ENCODE measurements at regions not wholly inside any gene's neighbourhood (a gene's known extent, or its start where the extent isn't known, plus 50 kb on each side); places are given as distances from the start of the nearest gene placed in this dataset.

DNA sequence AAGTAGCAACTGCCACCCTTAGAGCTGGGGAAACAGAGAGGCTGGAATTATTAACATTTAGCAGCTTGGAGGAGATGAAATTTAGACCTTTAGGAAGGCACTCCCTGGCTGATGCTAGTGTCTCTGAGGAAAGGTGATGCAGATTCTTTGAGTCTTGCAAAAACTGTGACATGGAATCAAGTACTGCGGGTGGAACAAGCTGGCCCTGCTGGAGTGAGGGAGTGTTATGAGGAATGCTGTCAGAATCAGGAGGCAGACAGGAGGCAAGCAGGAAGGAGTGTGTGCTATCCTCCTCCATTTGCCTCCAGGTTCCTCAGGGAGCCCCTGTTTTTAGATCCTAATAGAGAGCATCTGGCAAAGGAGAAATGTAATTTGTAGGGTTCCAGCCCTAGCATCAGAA lies 391.7 kb upstream of the PITX2 start:
- Histone ChIP-seq H3K4me1 (peaks cover 43% of the 10 kb centered on the region), H3K4me3 (no peak overlapping the region), H3K27ac (no peak overlapping the region), H3K36me3 (no peaks in the 10 kb centered on the region), H3K9me3 (replicated peaks) (no peaks in the 10 kb centered on the region), H3K27me3 (no peaks in the 10 kb centered on the region)
- DNase-seq, result no peak

DNA sequence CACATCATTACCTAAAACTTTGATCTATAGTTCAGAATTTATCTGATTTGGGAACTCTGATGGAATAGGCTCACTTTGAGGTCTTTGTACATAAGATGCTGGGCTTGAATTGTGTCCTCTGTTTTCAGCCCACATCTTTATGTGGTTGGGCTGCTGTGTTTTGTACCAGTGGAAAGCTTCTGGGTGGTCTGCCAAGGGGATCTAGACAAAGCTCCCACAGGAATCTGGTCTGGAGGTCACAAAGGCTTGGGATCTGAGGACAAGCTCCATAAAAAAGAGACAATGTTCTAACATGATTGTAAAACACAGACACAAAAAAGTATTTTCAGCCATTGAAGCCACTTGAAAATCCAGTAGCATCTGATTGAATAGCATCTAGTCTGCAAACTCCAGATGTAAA lies 393.5 kb upstream of the PITX2 start:
- Histone ChIP-seq H3K4me3 (no peak overlapping the region), H3K9me3 (replicated peaks) (no peaks in the 10 kb centered on the region), H3K27ac (peak overlapping the region; percentile 40), H3K36me3 (no peaks in the 10 kb centered on the region), H3K4me1 (peaks cover 43% of the 10 kb centered on the region), H3K27me3 (no peaks in the 10 kb centered on the region)
- DNase-seq, result peak; percentile 89 to 93

DNA sequence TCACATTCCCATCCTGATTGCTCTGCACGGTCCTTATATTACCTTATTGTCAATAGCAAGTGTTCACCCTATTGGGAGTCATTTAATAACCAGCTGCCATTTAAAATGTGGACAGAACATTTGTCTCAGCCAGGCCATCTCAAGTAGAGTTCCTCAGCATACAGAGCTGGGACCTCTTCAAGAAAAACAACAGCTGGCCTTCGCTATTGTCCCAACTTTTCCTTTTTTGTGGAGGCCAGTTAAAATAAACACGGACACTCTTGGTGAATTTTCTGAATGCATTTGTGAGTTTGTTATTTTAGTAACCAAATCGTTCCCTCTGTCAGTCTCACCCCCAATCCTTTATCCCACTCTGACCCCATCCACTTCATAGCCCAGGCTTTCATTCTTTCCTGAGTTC lies 395.3 kb upstream of the PITX2 start:
- 0 out of 2 replicates have a peak, but pooled peaks cover 3% of the 10 kb centered on the region for H3K9me3 ChIP-seq (replicated peaks)
- H3K4me1 ChIP-seq, result peaks cover 43% of the 10 kb centered on the region
- DNase-seq, result peak; percentile 76 to 94
- no peaks in the 10 kb centered on the region for H3K27me3 ChIP-seq
- peak overlapping the region; percentile 68 for H3K27ac ChIP-seq
- no peaks in the 10 kb centered on the region for H3K36me3 ChIP-seq
- no peak overlapping the region for H3K4me3 ChIP-seq

DNA sequence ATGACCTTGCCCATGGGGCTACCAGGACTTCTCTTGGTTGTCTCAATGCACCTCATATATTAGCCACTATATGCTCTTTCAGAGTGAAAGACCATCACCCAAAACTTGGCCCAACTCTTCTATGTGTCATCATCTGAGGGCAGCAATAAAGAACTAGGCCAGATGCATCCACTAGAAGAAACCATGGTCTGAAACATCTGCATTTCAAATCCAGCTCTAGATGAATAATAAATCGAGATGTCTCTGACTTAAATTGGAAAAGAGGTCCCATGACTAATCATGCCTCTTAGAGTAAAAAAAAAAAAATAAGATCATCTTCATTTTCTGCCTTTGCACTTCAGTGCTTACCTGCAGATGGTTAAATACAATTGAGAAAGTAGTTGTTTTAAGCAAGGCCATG lies 397.6 kb upstream of the PITX2 start:
- no peak overlapping the region for H3K27ac ChIP-seq
- no peaks in the 10 kb centered on the region for H3K27me3 ChIP-seq
- H3K36me3 ChIP-seq, result no peaks in the 10 kb centered on the region
- H3K4me3 ChIP-seq, result no peak overlapping the region
- no peak for DNase-seq
- 0 out of 2 replicates have a peak, but pooled peaks cover 3% of the 10 kb centered on the region for H3K9me3 ChIP-seq (replicated peaks)
- peaks cover 37% of the 10 kb centered on the region for H3K4me1 ChIP-seq

DNA sequence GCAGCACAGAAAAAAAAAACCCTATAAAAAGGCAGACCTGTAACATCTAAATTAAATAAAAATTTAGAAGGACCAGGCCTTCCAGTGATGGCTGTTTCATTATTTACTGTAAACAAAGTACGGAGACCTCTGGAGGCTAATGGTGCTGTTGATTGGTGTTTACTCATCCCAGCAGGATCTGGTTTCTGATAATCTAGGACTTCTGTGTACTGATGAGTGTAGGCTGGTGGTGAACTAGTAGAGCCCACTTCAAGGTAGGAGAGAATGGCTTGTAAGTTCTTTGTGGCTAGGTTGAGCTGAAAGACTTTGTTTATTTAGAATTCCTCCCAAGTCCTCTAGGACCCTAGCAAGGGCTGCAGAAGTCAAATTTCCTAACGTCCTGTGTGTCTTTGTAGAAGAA lies 398.1 kb upstream of the PITX2 start:
- peaks cover 32% of the 10 kb centered on the region for H3K4me1 ChIP-seq
- DNase-seq, result no peak
- H3K27ac ChIP-seq, result no peak overlapping the region
- H3K36me3 ChIP-seq, result no peaks in the 10 kb centered on the region
- H3K4me3 ChIP-seq, result no peak overlapping the region
- no peaks in the 10 kb centered on the region for H3K27me3 ChIP-seq
- 0 out of 2 replicates have a peak, but pooled peaks cover 3% of the 10 kb centered on the region for H3K9me3 ChIP-seq (replicated peaks)

DNA sequence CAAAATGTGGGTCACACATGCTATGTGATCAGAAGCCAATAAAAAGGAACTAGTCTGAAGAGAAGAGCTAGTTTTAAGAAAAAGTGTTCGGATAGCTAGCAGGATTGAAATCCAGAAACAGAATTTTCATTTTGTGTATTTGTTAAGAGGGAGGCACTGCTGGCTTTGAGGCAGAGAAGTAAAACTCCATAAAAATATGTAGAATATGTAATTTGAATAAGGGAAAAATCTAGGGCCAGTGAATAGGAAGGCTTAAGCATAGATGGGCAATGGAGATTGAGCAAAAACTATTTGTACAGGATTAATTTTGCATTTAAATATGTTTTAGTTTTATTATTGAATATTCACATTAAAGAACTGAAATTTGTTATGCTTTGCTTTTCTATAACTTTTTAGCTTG lies 399.9 kb upstream of the PITX2 start:
- no peaks in the 10 kb centered on the region for H3K36me3 ChIP-seq
- no peaks in the 10 kb centered on the region for H3K27me3 ChIP-seq
- no peak for DNase-seq
- no peak overlapping the region for H3K4me3 ChIP-seq
- 0 out of 2 replicates have a peak, but pooled peaks cover 3% of the 10 kb centered on the region for H3K9me3 ChIP-seq (replicated peaks)
- H3K4me1 ChIP-seq, result peaks cover 18% of the 10 kb centered on the region
- H3K27ac ChIP-seq, result no peak overlapping the region

DNA sequence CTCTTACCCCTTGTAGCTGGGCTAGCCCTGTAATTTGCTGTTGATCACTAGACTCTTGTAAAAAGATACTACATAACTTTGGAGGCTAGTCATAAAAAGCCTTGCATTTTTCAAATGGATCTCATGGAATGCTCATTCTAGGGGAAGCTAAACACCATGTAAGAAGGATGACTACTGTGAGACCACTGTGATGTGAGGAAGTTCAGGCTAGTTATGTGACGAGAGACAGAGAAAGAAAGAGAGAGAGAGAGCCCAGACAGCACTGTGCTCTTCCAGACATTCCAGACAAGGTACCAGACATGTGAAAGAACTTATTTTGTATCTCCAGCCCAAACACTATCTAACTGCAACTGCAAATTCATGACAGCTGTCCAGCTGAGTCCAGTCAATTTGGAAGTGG lies 404.6 kb upstream of the PITX2 start:
- no peaks in the 10 kb centered on the region for H3K9me3 ChIP-seq (replicated peaks)
- H3K4me3 ChIP-seq, result no peak overlapping the region
- H3K36me3 ChIP-seq, result no peaks in the 10 kb centered on the region
- DNase-seq, result no peak
- no peaks in the 10 kb centered on the region for H3K27me3 ChIP-seq
- H3K4me1 ChIP-seq, result peaks cover 4% of the 10 kb centered on the region; the same call in 1 of the 2 replicates
- H3K27ac ChIP-seq, result no peak overlapping the region

DNA sequence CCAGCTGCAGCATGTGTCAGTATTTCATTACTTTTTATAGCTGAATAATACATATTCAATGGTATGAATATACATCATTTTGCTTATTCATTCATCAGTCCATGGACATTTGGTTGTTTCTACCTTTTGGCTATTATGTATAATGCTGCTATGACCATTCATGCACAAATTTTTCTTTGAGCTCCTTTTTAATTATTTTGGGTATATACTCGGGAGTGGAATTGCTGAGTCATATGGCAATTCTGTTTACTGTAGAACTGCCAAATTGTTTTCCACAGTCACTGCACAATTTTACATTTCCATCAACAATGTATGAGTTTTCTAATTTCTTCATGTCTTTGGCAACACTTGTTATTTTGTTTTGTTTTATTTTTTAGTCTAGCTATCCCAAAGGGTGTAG lies 405.9 kb upstream of the PITX2 start:
- Histone ChIP-seq H3K36me3 (no peaks in the 10 kb centered on the region), H3K9me3 (replicated peaks) (no peaks in the 10 kb centered on the region), H3K27ac (no peak overlapping the region), H3K27me3 (no peaks in the 10 kb centered on the region), H3K4me3 (no peak overlapping the region), H3K4me1 (peaks cover 4% of the 10 kb centered on the region; the same call in 1 of the 2 replicates)
- DNase-seq, result no peak

DNA sequence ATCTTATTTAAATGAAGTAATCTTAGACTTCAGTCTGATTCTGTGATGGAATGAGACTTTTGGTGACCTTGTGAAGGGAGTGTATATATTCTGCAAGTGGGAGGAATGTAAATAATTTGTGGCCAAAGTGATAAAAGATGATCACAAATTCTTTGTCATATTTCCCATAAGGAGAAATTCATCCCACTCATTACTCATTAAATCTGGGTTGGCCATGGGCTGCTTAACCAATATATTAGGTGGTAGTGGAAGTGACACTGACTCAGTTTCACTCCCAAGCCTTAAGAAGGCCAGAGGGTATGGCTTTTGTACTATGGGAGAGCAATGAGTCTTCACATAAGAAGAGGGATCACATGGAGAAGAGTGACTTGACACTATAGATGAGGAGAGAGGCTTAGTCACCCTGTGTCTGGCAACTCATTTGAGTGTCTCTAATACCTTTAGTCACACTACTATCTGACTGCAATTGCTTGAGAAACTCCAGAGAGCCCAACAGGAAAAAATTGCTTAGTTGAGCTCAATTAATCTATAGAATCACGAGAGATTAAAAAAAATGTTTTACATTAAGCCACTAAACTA lies 408.2 kb upstream of the PITX2 start:
- Histone ChIP-seq H3K4me3 (no peak overlapping the region), H3K9me3 (replicated peaks) (no peaks in the 10 kb centered on the region), H3K27me3 (no peaks in the 10 kb centered on the region), H3K27ac (no peak overlapping the region), H3K36me3 (no peaks in the 10 kb centered on the region), H3K4me1 (peaks cover 4% of the 10 kb centered on the region; the same call in 1 of the 2 replicates)
- DNase-seq, result no peak

DNA sequence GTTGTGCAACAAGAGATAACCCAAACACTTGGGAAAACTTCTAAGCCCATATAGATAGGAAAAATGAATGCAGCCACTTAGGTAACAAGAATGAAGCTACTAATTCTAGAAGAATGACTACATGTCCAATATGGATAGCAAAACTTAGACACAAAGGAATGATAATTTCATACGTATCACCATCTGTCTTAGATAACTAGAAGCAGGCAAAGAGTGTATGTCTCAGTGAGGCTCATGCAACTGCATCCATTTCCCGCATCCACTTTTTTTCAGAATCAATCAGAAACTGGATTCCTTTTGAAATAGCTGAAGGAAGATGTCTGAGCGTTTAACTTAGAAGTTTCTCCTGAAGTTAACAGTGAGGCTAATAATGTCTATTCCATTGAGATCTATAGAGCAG lies 408.7 kb upstream of the PITX2 start:
- Histone ChIP-seq H3K4me3 (no peak overlapping the region), H3K27me3 (no peaks in the 10 kb centered on the region), H3K27ac (no peak overlapping the region), H3K9me3 (replicated peaks) (no peaks in the 10 kb centered on the region), H3K36me3 (no peaks in the 10 kb centered on the region), H3K4me1 (peaks cover 4% of the 10 kb centered on the region; the same call in 1 of the 2 replicates)
- no peak for DNase-seq

DNA sequence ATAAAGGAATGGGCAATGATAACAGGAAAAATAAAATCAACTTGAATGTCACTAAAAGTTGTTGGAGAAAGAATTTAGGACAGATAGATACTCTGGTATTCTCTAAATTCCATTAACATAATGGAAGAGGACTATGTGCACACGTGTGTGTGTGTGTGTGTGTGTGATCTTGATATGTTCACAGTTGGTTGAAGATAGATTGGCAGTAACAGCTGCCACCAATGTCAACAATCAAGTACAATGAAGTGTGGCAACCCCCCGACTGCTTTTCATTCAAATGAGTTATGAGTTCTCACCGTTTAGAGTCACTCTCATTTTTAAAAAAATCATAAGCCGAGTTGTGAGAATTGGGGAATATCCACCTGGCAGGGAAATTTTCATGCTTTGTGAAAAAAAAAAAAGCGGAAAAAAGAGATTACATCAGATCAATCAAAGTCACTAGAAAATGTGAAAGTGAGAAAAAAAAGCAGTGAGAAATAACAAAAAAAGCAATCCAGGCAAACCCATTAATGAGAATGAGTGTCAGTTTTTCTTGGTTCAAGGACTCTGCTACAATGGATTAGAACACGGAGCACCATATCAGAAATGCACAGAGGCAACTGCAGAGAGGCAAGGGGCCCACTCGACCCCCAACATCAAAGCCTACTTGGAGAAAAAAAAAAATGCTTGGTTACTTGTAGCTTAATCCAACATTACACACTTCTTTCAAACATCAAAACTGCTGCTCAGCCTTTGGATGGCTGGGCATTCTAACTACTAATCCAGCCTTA lies 414.9 kb upstream of the PITX2 start:
- H3K27me3 ChIP-seq, result no peaks in the 10 kb centered on the region
- H3K9me3 ChIP-seq (replicated peaks), result peaks cover 2% of the 10 kb centered on the region; the same call in 1 of the 2 replicates
- peak; percentile 83 to 92 for DNase-seq
- peak overlapping the region; percentile 75 for H3K27ac ChIP-seq
- peaks cover 31% of the 10 kb centered on the region for H3K4me1 ChIP-seq
- H3K4me3 ChIP-seq, result no peak overlapping the region
- no peaks in the 10 kb centered on the region for H3K36me3 ChIP-seq

DNA sequence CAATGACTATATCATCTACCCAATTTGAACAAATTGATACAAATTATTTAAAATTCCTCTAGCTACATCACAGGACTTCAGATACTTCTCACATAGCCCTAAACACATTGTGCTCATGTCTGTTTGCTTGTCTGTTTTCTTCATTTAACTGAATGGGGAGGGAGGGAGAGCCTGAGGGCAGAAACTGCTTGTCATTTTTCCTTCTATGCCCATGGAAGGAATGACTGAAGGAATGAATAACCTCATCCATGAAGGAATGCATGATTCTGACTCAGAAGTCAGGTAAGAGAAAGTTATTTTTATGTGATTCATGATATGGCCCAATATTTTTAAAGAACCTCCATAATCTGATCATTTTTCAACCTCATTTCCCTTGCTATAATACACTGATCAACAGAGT lies 418.0 kb upstream of the PITX2 start:
- Histone ChIP-seq H3K9me3 (replicated peaks) (peaks cover 2% of the 10 kb centered on the region; the same call in 1 of the 2 replicates), H3K27me3 (no peaks in the 10 kb centered on the region), H3K36me3 (no peaks in the 10 kb centered on the region), H3K27ac (no peak overlapping the region), H3K4me3 (no peak overlapping the region), H3K4me1 (peaks cover 31% of the 10 kb centered on the region)
- no peak for DNase-seq

DNA sequence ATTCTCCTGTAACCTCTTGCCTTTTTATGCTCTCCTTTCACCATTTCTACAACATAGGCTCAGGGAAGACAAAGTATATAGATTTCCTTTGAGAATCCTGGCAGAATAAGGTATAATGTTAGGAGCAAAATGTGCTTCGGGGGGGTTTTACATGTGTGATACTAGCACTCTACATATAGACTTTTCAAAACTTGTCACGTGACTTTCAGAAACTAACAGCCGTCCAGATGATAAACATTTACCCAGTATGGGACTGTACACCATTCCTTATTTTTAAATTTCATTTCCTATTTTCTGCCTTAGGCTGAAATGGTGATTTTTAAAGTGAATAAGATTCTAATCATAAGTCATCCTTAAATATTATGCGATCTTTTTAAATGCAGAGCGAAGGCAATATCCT lies 420.4 kb upstream of the PITX2 start:
- H3K27ac ChIP-seq, result no peak overlapping the region

DNA sequence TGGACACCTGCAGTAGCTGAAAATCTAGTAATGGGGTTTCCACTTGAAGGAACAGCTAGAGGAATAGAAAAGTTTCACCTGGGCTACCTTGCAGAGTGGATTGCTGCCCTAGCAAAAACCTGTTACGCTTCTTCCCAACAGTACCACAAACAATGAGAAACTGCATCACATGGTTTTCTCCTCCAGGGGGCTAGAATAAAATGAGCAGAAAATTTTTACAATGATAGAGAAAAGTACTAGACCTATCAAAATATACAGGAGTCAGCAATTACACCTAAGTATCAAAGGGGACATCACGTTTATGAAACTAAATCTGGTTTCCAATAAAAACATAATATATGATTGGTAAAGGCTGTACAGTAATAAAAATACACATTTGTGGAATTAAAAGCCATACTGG lies 423.1 kb upstream of the PITX2 start:
- no peaks in the 10 kb centered on the region for H3K4me1 ChIP-seq
- H3K27ac ChIP-seq, result no peak overlapping the region
- no peaks in the 10 kb centered on the region for H3K27me3 ChIP-seq
- no peak for DNase-seq
- no peaks in the 10 kb centered on the region; the same call in 1 of the 2 replicates for H3K9me3 ChIP-seq (replicated peaks)
- no peak overlapping the region for H3K4me3 ChIP-seq
- no peaks in the 10 kb centered on the region for H3K36me3 ChIP-seq

More for the DNA sequence above, 420.4 kb upstream of the PITX2 start:
- H3K36me3 ChIP-seq, result no peaks in the 10 kb centered on the region
- DNase-seq, result no peak
- no peaks in the 10 kb centered on the region for H3K27me3 ChIP-seq
- no peak overlapping the region for H3K4me3 ChIP-seq
- no peaks in the 10 kb centered on the region; the same call in 1 of the 2 replicates for H3K9me3 ChIP-seq (replicated peaks)
- peaks cover 18% of the 10 kb centered on the region for H3K4me1 ChIP-seq

DNA sequence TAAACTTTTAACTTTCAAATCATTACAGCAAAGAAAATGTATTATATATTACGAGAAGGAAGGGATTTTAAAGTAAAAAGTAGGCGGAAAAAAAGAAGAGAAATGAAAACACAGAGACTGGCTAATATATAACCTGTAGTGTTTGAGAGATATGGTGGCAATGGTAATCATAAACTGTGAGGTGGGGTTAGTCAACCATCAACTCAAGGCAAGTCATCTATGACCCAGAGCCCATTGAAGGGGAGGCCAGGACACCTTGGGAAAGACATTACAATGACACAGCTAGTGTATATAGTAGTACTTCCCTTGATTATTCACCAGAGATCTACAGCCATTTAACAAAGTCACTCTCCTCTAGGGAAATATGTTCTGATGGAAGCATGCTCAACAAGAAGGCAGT lies 423.9 kb upstream of the PITX2 start:
- no peak for DNase-seq
- Histone ChIP-seq H3K4me3 (no peak overlapping the region), H3K4me1 (no peaks in the 10 kb centered on the region), H3K27ac (no peak overlapping the region), H3K27me3 (no peaks in the 10 kb centered on the region), H3K36me3 (no peaks in the 10 kb centered on the region), H3K9me3 (replicated peaks) (no peaks in the 10 kb centered on the region; the same call in 1 of the 2 replicates)

Data from SJCRH30 (cell line).